Hepatocyte (in vitro differentiated cells): ENCODE measurements at regions not wholly inside any gene's neighbourhood (a gene's known extent, or its start where the extent isn't known, plus 50 kb on each side); places are given as distances from the start of the nearest gene placed in this dataset.
"Not testable (repeated sequence)": the region's sequence is repeated elsewhere in the genome, so short reads cannot be mapped to it uniquely, and the experiment has no call there.

Experiments used
- DNase-seq: peaks from one replicate; pipeline ENCODE4 v3.0.0-alpha.2; 2016; ENCODE audit warnings: low spot score
- H2AFZ ChIP-seq: fragments of 200-600 bp; sonication (generic); 2 replicates; pipeline ENCODE4 v1.6.0; 2016; ENCODE audit warnings: antibody characterized with exemption, mild to moderate bottlenecking
- H3K27ac ChIP-seq: fragments of 200-600 bp; sonication (generic); 2 replicates; pipeline ENCODE4 v1.5.1; 2016; ENCODE audit warnings: mild to moderate bottlenecking
- H3K27me3 ChIP-seq: fragments of 200-600 bp; sonication (generic); 2 replicates; pipeline ENCODE4 v1.6.1; 2016
- H3K36me3 ChIP-seq: fragments of 200-600 bp; sonication (generic); replicated peaks from 2 replicates; pipeline ENCODE4 v1.5.1; 2016; ENCODE audit warnings: low read depth; ENCODE audit not compliant: insufficient read depth
- H3K4me1 ChIP-seq: fragments of 200-600 bp; sonication (generic); 2 replicates; pipeline ENCODE4 v1.5.1; 2016; ENCODE audit warnings: mild to moderate bottlenecking, moderate library complexity; ENCODE audit not compliant: insufficient read depth
- H3K4me2 ChIP-seq: fragments of 200-600 bp; sonication (generic); 2 replicates; pipeline ENCODE4 v1.6.0; 2016
- H3K4me3 ChIP-seq: fragments of 200-600 bp; sonication (generic); 2 replicates; pipeline ENCODE4 v1.5.1; 2016; ENCODE audit warnings: mild to moderate bottlenecking
- H3K79me2 ChIP-seq: fragments of 200-600 bp; sonication (generic); 2 replicates; pipeline ENCODE4 v1.6.0; 2017; ENCODE audit warnings: mild to moderate bottlenecking
- H3K9me2 ChIP-seq: fragments of 200-600 bp; sonication (generic); replicated peaks from 2 replicates; pipeline ENCODE4 v1.6.0; 2017; ENCODE audit warnings: mild to moderate bottlenecking; ENCODE audit not compliant: insufficient read depth
- H3K9me3 ChIP-seq: fragments of 200-600 bp; sonication (generic); 2 replicates; pipeline ENCODE4 v1.5.1; 2016; ENCODE audit warnings: low read depth, mild to moderate bottlenecking
- H4K20me1 ChIP-seq: fragments of 200-600 bp; sonication (generic); 2 replicates; pipeline ENCODE4 v1.6.0; 2016; ENCODE audit warnings: mild to moderate bottlenecking; ENCODE audit not compliant: insufficient read depth, poor library complexity, severe bottlenecking
- WGBS: methylation state at CpG from one replicate; pipeline ENCODE4 v1.1.6; 2016; ENCODE audit warnings: low lambda C conversion rate; ENCODE audit errors: missing lambda C conversion rate; 5-methylcytosine and 5-hydroxymethylcytosine counted together

- not testable (repeated sequence) for H3K9me3 ChIP-seq
- WGBS: no CpG with 5 or more reads among the region's 11 CpGs
These were observed 96.1 kb downstream of the POTEG start for GRCh38 chr14:19338060-19338372.

GRCh38 chr14:19340976-19341375 lies 93.2 kb downstream of the POTEG start:
- not testable (repeated sequence) for H3K27me3 ChIP-seq, H3K4me1 ChIP-seq, H3K79me2 ChIP-seq, H4K20me1 ChIP-seq, H3K36me3 ChIP-seq, DNase-seq, H3K4me3 ChIP-seq, H2AFZ ChIP-seq, H3K27ac ChIP-seq, H3K4me2 ChIP-seq, H3K9me3 ChIP-seq, H3K9me2 ChIP-seq
- 67% methylated on average over 9 of the region's 9 CpGs for WGBS

More at GRCh38 chr14:19338060-19338372, 96.1 kb downstream of the POTEG start:
- not testable (repeated sequence) for H3K4me1 ChIP-seq, H3K9me2 ChIP-seq, H3K27me3 ChIP-seq, H4K20me1 ChIP-seq, H2AFZ ChIP-seq, H3K4me3 ChIP-seq, H3K4me2 ChIP-seq, H3K79me2 ChIP-seq, H3K36me3 ChIP-seq, H3K27ac ChIP-seq, DNase-seq

DNA sequence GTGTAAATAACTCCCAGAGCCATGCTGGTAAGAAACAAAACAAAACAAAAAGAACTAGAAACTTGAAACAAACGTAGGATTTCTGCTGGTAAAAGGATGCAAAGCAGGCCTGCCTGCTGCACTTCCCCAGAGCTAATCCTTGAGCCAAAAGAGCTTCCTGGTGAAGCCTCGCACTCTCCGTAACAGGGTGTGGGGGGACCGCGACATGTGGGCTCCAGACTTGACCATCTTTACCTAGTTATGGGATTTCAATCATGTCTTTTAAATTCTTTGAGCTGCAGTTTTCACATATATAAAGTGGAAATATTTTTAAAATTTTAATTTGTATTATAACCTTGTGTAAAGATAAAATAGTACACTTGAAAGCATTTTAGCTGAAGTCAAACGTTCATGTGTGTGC lies 92.5 kb downstream of the POTEG start:
- not testable (repeated sequence) for H3K79me2 ChIP-seq, H3K9me3 ChIP-seq, H3K4me3 ChIP-seq, H3K36me3 ChIP-seq, H3K9me2 ChIP-seq, H3K27me3 ChIP-seq, H3K4me1 ChIP-seq, H3K27ac ChIP-seq, H4K20me1 ChIP-seq, H3K4me2 ChIP-seq, H2AFZ ChIP-seq, DNase-seq
- 61% methylated on average over 5 of the region's 6 CpGs for WGBS

- not testable (repeated sequence) for H3K4me3 ChIP-seq, H3K9me3 ChIP-seq, H3K4me1 ChIP-seq, H3K27me3 ChIP-seq, H3K9me2 ChIP-seq, H3K4me2 ChIP-seq, H3K27ac ChIP-seq, H2AFZ ChIP-seq, H3K36me3 ChIP-seq, H4K20me1 ChIP-seq, H3K79me2 ChIP-seq
- peak; percentile 0 for DNase-seq
- WGBS: 79% methylated on average over 4 of the region's 4 CpGs
These were observed 89.9 kb downstream of the POTEG start for GRCh38 chr14:19344261-19344660.

GRCh38 chr14:19344689-19345088 lies 89.5 kb downstream of the POTEG start:
- H3K27me3 ChIP-seq, H3K27ac ChIP-seq, DNase-seq, H3K9me2 ChIP-seq, H3K36me3 ChIP-seq, H3K4me1 ChIP-seq, H3K4me3 ChIP-seq, H2AFZ ChIP-seq, H3K79me2 ChIP-seq, H4K20me1 ChIP-seq, H3K4me2 ChIP-seq, H3K9me3 ChIP-seq: not testable (repeated sequence)
- 89% methylated on average over 3 of the region's 20 CpGs for WGBS

DNA sequence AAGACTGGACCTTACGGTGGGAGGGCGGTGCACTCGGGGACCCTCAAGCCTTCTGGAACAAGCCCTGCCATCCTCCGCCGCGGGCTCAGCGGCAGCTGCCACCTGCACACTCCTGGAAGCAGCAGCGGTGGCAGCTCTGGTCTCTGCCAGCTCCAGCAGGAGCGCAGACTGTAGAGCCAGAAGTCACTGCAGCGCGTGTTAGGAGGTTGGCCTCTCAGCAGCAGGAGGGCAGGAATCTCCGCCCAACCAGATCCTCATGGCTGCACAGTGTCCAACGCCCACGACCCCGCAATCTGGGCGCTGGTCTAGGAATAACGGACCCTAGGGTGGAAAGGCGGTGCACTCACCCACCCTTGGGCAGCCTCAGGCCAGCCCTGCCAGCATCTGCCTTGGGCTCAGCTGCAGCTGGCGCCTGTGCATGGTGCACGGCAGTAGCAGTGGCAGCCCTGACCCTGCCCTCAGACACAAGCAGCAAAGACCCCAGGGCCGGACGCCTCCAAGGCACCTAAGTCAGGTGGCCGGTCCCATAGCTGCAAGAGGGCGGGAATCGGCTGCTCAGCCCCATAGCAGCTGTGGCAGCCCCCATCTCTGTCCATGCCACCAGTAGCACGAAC lies 88.7 kb downstream of the POTEG start:
- not testable (repeated sequence) for H3K9me2 ChIP-seq, H3K4me3 ChIP-seq, H3K27me3 ChIP-seq, H3K79me2 ChIP-seq, H3K4me2 ChIP-seq, H4K20me1 ChIP-seq, H3K36me3 ChIP-seq, H3K9me3 ChIP-seq, H3K4me1 ChIP-seq, H2AFZ ChIP-seq, DNase-seq, H3K27ac ChIP-seq
- WGBS: 75% methylated on average over 9 of the region's 26 CpGs

GRCh38 chr14:19346074-19346480 lies 88.1 kb downstream of the POTEG start:
- H4K20me1 ChIP-seq, H3K4me2 ChIP-seq, H3K4me1 ChIP-seq, H3K27me3 ChIP-seq, H3K27ac ChIP-seq, H3K4me3 ChIP-seq, H2AFZ ChIP-seq, H3K36me3 ChIP-seq, H3K9me2 ChIP-seq, H3K9me3 ChIP-seq, H3K79me2 ChIP-seq: not testable (repeated sequence)
- WGBS: 83% methylated on average over 13 of the region's 17 CpGs
- DNase-seq: peak; percentile 0

DNA sequence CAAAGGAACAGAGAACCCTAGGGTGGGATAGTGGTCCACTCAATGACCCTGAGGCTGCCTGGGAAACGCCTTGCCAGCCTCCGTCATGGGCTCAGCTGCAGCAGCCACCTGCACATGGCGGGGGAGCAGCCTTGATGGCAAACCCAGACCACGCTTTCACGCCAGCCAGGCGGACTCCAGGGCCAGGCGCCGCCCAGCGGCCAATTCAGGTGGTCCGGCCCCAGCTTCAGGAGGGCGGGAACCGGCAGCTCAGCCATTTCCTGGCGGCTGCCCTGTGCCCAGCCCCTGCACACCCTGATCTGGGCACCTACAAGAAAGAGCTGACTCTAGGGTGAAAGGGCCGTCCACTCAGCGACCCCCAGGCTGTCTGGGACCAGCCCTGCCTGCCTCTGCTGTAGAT lies 87.5 kb downstream of the POTEG start:
- H2AFZ ChIP-seq, H3K9me3 ChIP-seq, H3K27ac ChIP-seq, H3K4me3 ChIP-seq, H3K27me3 ChIP-seq, H3K9me2 ChIP-seq, H4K20me1 ChIP-seq, H3K79me2 ChIP-seq, H3K4me2 ChIP-seq, H3K4me1 ChIP-seq, H3K36me3 ChIP-seq, DNase-seq: not testable (repeated sequence)
- WGBS: no CpG with 5 or more reads among the region's 15 CpGs

DNA sequence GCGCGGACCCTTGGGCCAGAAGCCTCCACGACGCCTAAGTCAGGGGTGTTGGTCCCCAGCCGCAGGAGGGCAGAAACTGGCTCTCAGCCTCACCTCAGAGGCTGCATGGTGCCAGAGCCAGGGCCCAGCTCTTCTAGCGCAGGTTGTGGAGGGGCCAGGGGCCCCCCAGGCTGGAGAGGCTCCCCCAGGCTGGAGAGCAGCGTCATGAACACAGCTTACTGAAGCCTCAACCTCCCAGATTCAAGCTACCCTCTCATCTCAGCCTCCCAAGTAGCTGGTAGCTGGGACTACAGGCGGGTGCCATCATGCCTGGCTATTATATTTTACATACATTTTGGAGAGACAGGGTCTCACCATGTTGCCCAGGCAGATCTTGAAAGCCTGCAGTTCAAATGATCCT lies 87.0 kb downstream of the POTEG start:
- not testable (repeated sequence) for H3K9me3 ChIP-seq, H3K36me3 ChIP-seq, DNase-seq, H3K4me3 ChIP-seq, H3K79me2 ChIP-seq, H3K9me2 ChIP-seq, H2AFZ ChIP-seq, H3K4me1 ChIP-seq, H3K27me3 ChIP-seq, H4K20me1 ChIP-seq, H3K4me2 ChIP-seq, H3K27ac ChIP-seq
- WGBS: 43% methylated on average over 2 of the region's 8 CpGs
